Stimulated activated CD4-positive, alpha-beta T cell treated with anti-CD3 and anti-CD28 coated beads, Interleukin-1b, Interleukin-23, amount 100 ng/mL, for 48 hours (primary cell): ENCODE measurements at regions not wholly inside any gene's neighbourhood (a gene's known extent, or its start where the extent isn't known, plus 50 kb on each side); places are given as distances from the start of the nearest gene placed in this dataset.
"Not testable (repeated sequence)": the region's sequence is repeated elsewhere in the genome, so short reads cannot be mapped to it uniquely, and the experiment has no call there.

Experiments
- DNase-seq: peaks from one replicate; pipeline ENCODE4 v3.0.0-alpha.2; 2020

GRCh38 chr2:192783643-192784042 lies 588.9 kb upstream of the TMEFF2 start:
- no peak for DNase-seq

- no peak for DNase-seq
These were observed 580.9 kb upstream of the TMEFF2 start for GRCh38 chr2:192775459-192776262.

DNA sequence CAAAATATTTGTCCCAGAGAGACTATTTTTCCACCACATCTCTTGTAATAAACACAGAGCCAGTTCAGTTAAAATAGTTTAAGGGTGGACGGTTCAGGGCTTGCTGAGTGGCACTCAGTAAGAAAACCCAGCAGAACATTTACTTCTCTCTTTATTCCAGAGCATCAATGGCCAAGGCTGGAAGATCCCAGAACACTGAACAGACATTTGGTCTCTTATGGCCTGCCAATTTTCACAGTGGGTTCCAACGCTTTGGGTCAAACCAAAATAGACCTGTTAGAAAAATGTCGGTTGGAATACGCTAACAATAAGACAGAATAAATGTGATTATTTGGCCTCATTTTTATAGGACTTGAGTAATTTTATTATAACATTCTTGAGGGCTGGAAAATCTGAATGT lies 580.3 kb upstream of the TMEFF2 start:
- DNase-seq = no peak

DNA sequence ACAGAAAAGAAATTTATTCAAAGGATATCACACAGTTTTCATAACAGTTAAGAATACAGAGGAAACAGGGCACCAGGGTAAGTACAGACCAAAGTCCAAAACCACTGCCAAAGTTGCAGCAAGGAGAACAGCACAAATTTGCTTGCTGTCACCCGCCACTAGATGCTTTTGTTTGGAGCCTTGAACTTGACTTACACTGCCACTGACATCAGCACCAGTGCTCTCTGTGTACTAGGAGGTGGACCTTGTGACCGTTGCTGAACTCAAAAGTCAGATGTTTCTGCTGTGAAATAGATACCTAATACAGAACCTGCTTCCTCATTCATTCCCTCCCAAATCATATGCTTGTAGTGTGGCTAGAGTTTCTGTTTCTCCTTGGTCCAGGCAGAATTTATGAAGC lies 578.3 kb upstream of the TMEFF2 start:
- no peak for DNase-seq

- DNase-seq = no peak
These were observed 555.0 kb upstream of the TMEFF2 start for GRCh38 chr2:192749611-192750200.

DNA sequence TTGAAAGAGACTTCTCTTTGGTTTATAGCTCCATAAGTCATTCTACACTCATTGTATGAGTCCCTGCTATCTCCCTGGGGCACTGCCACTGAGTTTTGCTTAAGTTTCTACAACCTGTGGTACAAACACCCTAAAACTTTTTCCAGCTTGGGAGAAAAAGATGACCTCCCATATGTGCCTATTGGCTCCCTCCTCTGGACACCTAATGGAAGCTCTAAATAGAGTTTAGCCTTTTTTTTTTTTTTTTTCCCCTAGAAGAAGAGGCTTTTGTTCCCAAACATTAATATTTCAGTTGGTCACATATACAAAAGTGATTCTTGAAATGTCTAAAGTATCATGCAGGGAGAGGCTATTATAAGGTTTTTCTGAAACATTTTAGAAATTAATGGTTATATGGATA lies 547.2 kb upstream of the TMEFF2 start:
- no peak for DNase-seq

GRCh38 chr2:192735447-192735846 lies 540.7 kb upstream of the TMEFF2 start:
- DNase-seq = no peak

DNA sequence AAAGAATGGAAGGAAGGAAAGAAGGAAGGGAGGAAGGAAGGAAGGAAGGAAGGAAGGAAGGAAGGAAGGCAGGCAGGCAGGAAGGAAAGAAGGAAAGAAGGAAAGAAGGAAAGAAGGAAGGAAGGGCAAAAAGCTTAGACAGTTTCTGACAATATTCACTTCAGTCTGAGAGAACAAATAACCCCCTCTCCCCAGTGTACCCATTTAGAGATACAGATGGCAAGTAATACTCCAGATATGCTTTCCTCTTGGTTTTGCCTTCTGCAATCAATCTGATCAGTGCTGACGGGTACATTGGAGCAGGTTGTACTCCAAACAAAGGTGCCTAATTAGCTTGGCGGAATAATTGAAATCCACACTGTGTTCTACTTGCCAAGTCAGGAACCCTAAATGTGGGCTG lies 534.6 kb upstream of the TMEFF2 start:
- DNase-seq = no peak

DNA sequence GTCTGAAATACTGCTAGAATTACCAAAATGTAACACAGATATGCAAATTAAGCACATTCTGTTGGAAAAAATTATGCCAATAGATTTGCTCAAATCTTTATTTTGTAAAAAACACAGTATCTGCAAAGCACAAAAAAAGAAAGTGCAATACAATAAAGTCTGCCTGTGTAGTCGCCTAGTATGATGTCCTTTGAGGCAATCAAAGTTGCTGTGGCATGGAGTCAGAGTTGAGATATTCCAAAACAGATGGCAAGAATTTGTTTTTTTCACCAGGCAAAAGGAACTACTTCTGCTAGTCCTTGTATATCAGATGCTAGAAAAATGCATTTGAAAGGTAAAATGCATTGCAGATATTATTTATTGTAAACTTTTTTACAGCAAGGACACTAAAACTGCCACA lies 531.3 kb upstream of the TMEFF2 start:
- no peak for DNase-seq

DNA sequence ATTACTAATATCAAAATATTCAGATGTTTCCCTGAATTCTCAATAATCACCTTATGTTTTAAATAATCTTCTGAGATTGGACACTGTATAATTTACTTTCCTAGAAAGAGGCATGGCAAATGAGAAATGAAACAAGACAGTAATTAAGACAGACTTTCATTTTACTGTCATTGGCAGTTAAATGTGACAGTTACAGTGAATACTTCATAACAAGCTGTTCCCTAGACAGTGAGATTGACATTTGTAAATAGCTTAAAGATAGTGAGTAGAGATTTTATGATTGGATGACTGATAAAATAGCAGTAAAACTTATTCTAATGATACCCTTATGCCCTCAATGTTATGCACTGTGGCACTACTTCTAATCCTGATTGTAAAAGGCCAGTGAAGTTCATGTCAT lies 524.9 kb upstream of the TMEFF2 start:
- DNase-seq = no peak

DNA sequence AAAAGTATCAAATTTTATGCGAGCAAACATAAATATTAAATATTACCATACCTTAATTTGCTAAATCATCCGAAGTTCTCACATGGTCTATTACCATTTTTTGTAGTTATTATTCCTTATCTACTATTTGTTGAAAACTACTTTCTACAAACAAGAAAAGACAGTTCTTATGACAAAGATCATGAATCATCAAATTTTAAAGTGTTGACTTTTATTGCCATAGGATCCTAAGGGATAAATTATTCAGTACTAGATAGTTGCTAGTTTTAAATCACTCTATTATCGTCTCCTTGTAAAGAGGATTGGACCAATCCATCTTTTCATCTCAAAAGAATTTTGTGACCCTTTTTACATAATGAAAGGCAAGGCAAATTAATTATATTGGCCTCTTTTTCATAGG lies 523.6 kb upstream of the TMEFF2 start:
- DNase-seq = no peak

GRCh38 chr2:192700934-192701333 lies 506.2 kb upstream of the TMEFF2 start:
- DNase-seq = no peak

DNA sequence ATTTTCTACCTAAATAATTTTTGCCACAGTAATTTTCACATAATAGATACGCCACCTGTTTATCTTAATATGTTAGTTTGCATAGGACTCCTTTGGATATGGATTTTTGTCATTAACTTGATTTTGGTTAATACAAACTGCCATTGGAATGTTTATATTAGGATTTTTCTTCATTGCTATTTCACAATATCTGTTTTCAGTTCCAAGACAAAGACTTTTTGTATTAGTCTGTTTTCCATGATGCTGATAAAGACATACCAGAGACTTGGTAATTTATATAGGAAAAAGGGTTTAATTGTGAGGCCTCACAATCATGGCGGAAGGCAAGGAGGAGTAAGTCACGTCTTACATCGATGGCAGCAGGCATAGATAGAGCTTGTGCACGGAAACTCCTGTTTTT lies 503.1 kb upstream of the TMEFF2 start:
- DNase-seq = no peak

GRCh38 chr2:192696857-192697256 lies 502.1 kb upstream of the TMEFF2 start:
- DNase-seq = no peak

DNA sequence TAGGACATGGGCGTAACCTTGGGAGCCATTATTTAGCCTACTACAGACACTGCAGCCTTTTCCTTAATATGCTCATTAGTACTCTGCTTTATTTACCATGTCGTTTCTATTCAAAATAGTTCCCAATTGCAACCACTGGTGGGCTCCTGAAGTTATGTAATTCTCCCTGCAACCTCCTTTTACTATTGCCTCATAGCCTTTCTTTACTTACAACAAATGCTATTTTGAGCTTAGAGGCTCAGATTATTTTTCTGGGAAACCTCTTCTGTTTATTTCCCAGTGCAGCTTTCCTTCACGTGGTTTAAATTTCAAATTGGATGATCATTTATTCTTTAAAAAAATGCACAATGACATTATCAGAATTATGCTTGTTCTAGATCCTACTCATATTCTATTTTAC lies 492.3 kb upstream of the TMEFF2 start:
- no peak for DNase-seq

- not testable (repeated sequence) for DNase-seq
These were observed 487.8 kb upstream of the TMEFF2 start for GRCh38 chr2:192682511-192682910.

DNA sequence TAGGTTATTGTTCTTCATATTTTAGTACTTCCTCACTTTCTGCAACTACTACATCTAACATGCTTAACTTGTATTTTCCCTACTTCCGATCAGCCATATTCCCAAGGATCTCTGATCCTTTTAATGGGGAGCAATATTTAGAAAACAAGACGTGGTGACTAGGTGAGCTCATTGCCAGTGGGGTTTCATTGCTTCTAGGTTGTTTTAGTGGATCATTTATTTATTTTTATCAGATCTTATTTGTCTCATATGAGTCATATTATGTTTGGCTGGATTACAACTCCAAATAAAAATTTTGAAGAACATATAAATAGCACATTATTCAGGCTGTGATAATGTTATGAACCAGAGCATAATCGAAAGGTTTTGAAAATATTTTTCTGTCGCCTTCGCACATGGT lies 480.9 kb upstream of the TMEFF2 start:
- DNase-seq = no peak

DNA sequence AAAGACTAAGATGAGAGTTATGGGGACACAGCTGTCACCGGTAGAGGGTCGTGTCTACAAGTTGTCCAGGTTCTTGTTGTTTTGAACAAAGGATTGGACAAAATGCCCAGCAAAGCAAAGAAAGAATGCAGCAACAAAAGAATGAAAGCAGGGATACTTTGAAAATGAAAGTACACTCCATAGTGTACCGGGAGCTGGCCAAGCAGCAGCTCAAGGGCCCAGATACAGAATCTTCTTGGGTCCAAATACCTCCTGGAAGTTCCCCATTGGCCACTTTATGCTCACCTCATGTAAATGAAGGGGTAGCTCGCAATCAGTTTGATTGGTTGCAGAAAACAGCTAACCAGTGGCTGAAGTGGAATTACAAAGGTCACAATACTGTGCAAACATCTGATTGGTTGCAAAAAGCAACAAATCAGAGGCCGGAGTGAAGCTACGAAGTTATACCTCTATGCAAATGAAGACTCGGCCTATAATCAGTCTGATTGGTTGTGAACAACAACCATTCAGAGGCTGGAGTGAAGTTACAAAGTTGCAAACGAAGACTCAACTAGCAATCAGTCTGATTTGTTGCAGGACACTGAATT lies 474.9 kb upstream of the TMEFF2 start:
- no peak for DNase-seq

DNA sequence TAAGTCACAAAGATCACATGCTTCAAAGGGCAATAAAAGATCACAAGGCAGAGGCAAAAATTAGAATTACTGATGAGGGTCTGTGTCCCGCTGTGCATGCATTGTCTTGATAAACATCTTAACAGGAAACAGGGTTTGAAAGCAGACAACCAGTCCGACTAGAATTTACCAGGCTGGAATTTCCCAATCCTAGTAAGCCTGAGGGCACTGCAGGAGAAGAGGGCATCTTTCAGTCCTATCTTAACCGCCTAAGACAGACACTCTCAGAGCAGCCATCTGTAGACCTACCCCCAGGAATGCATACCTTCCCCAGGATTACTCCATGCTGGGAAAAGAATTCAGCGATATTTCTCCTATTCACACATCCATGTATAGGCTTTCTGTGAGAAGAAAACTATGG lies 465.8 kb upstream of the TMEFF2 start:
- not testable (repeated sequence) for DNase-seq

GRCh38 chr2:192657362-192657761 lies 462.6 kb upstream of the TMEFF2 start:
- DNase-seq = no peak

GRCh38 chr2:192655916-192656315 lies 461.2 kb upstream of the TMEFF2 start:
- DNase-seq = no peak

DNA sequence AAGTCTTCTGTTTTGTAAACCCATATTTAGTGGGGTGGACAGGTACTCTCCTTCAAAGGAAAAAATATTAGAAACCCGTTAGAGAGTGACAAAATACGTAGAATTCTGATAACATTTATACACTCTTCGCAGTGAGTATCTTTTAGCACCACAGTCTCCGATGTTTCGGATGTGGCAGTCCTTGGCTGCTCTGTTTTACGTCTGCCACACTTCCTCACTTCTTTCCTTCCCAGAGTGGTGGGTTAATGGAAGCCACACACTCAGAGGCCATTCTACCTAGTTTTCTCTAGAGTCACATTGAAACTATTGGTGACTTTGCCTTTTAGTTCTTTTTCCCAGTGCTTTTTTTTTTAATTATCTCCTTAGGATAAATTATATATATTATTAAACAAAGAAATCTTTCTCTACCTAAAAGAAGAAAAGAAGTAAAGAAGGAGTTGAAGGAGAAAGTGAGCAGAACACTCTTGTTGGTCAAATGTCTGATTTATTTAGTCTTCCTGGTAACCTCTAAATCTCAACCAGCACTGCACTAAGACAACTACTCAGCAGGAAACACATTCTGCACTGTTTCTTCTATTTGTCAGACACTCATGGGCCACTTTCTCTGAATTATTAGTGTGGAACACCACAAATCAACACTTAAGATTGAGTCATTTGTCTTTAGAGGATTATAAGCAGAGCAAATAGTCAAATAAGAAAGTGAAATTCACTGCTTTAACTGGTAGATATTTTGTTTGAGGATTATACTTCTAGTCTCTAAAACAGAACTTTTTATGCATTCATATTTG lies 451.3 kb upstream of the TMEFF2 start:
- no peak for DNase-seq

- DNase-seq = no peak
These were observed 439.8 kb upstream of the TMEFF2 start for GRCh38 chr2:192634557-192634956.

DNA sequence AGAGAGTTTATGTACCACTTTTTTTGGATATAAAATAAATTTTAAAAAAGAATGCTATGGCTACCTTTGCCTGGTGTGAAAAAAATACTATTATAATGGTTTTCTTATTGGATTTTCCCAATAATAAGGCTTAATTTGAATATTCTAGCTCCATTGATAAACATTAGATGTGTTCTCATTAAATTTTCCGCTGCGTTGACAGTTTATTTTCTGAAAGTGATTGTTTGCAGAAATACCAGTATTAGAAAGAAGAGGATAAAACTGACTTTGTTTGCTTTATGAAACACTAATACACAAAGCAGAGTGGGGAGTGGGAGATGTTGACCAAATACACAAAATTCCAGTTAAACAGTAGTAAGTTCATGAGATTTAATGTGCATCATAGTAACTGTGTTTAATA lies 433.3 kb upstream of the TMEFF2 start:
- DNase-seq = no peak
